H54 (cell line): ENCODE measurements at regions not wholly inside any gene's neighbourhood (a gene's known extent, or its start where the extent isn't known, plus 50 kb on each side); places are given as distances from the start of the nearest gene placed in this dataset.

Source experiments
- DNase-seq: peaks from one replicate; pipeline ENCODE4 v3.0.0; 2011; ENCODE audit warnings: low spot score, mixed read lengths; ENCODE audit not compliant: insufficient read length
- FAIRE-seq: peaks from 3 replicates; lab custom pipeline; 2011; peaks lifted over from hg19 to GRCh38; lab: Jason Lieb, UNC
- POLR2A ChIP-seq: IDR thresholded peaks from 2 replicates; pipeline ENCODE4 v1.6.1; 2011; ENCODE audit warnings: low read depth, mild to moderate bottlenecking, low read length

- no peak for DNase-seq
- FAIRE-seq = peak; percentile 53
- TF ChIP-seq POLR2A = no peak
These were observed 1221.6 kb upstream of the PHF14 start for GRCh38 chr7:9752033-9752432.

GRCh38 chr7:9761224-9761623 lies 1212.4 kb upstream of the PHF14 start:
- DNase-seq = no peak
- TF ChIP-seq POLR2A = no peak
- FAIRE-seq = peak; percentile 75

GRCh38 chr7:9776900-9777299 lies 1196.8 kb upstream of the PHF14 start:
- no peak for FAIRE-seq
- no peak for DNase-seq
- TF ChIP-seq POLR2A = no peak

GRCh38 chr7:9778367-9778766 lies 1195.3 kb upstream of the PHF14 start:
- DNase-seq = no peak
- no peak for TF ChIP-seq POLR2A
- FAIRE-seq = no peak

GRCh38 chr7:9781710-9782109 lies 1192.0 kb upstream of the PHF14 start:
- no peak for FAIRE-seq
- no peak for TF ChIP-seq POLR2A
- DNase-seq = no peak

GRCh38 chr7:9782275-9782674 lies 1191.4 kb upstream of the PHF14 start:
- no peak for DNase-seq
- FAIRE-seq = no peak
- TF ChIP-seq POLR2A = no peak

GRCh38 chr7:9785211-9785610 lies 1188.5 kb upstream of the PHF14 start:
- FAIRE-seq (no peak), DNase-seq (no peak)
- no peak for TF ChIP-seq POLR2A

- no peak for TF ChIP-seq POLR2A
- DNase-seq (no peak), FAIRE-seq (no peak)
These were observed 1177.4 kb upstream of the PHF14 start for GRCh38 chr7:9796241-9796640.

GRCh38 chr7:9822458-9823290 lies 1151.0 kb upstream of the PHF14 start:
- DNase-seq (no peak), FAIRE-seq (no peak)
- TF ChIP-seq POLR2A = no peak

- no peak for DNase-seq
These were observed 1138.5 kb upstream of the PHF14 start for GRCh38 chr7:9835199-9835598.

GRCh38 chr7:9836671-9837070 lies 1137.0 kb upstream of the PHF14 start:
- FAIRE-seq = no peak

More at GRCh38 chr7:9835199-9835598, 1138.5 kb upstream of the PHF14 start:
- no peak for TF ChIP-seq POLR2A
- no peak for FAIRE-seq

GRCh38 chr7:9842301-9842700 lies 1131.4 kb upstream of the PHF14 start:
- DNase-seq (no peak), FAIRE-seq (peak; percentile 92)
- TF ChIP-seq POLR2A = no peak

More at GRCh38 chr7:9836671-9837070, 1137.0 kb upstream of the PHF14 start:
- TF ChIP-seq POLR2A = no peak
- no peak for DNase-seq

GRCh38 chr7:9846902-9847301 lies 1126.8 kb upstream of the PHF14 start:
- DNase-seq = no peak
- TF ChIP-seq POLR2A = no peak
- FAIRE-seq = peak; percentile 79

GRCh38 chr7:9854605-9855004 lies 1119.1 kb upstream of the PHF14 start:
- no peak for TF ChIP-seq POLR2A
- DNase-seq = no peak
- FAIRE-seq = peak; percentile 41

GRCh38 chr7:9856668-9857067 lies 1117.0 kb upstream of the PHF14 start:
- no peak for DNase-seq
- TF ChIP-seq POLR2A = no peak
- FAIRE-seq = no peak
